WTC11 (cell line): ENCODE measurements at regions not wholly inside any gene's neighbourhood (a gene's known extent, or its start where the extent isn't known, plus 50 kb on each side); places are given as distances from the start of the nearest gene placed in this dataset.
A peak's percentile ranks its signal among the peaks of the same experiment; 100 is the strongest.

Source experiments
- ATAC-seq: fragments of 200-7000 bp; cut with Tn5 transposase; 2 replicates; pipeline ENCODE4 v1.10.0; 2021; ENCODE audit warnings: mild to moderate bottlenecking, moderate library complexity
- CTCF ChIA-PET: fragments of 300-600 bp; sonication (Branson Sonifier 250); formaldehyde crosslinking; loops from one replicate; lab custom pipeline; 2021; ENCODE audit warnings: antibody characterized with exemption; lab: Charles Lee
- POLR2A ChIA-PET: fragments of 350-600 bp; sonication (Branson Sonifier 250); formaldehyde crosslinking; loops from one replicate; lab custom pipeline; 2021; ENCODE audit warnings: antibody characterized with exemption; lab: Charles Lee
- DNase-seq: peaks from one replicate; pipeline ENCODE4 v3.0.0; 2021; ENCODE audit warnings: low spot score
- H3K27ac Mint-ChIP-seq: 2 replicates; pipeline ENCODE4 v1.8.0; 2021; ENCODE audit warnings: mixed read lengths
- H3K27me3 Mint-ChIP-seq: 2 replicates; pipeline ENCODE4 v1.8.0; 2021; ENCODE audit warnings: low read depth, mild to moderate bottlenecking, moderate library complexity, mixed read lengths
- H3K36me3 Mint-ChIP-seq: 2 replicates; pipeline ENCODE4 v1.8.0; 2021; ENCODE audit warnings: mixed read lengths
- H3K4me1 Mint-ChIP-seq: 2 replicates; pipeline ENCODE4 v1.8.0; 2022; ENCODE audit warnings: mixed read lengths
- H3K4me3 Mint-ChIP-seq: 2 replicates; pipeline ENCODE4 v1.8.0; 2021; ENCODE audit warnings: mild to moderate bottlenecking, moderate library complexity, mixed read lengths
- H3K9me3 Mint-ChIP-seq: 2 replicates; pipeline ENCODE4 v1.8.0; 2021; ENCODE audit warnings: mixed read lengths
- ATF1 ChIP-seq: sonication (generic); formaldehyde crosslinking; IDR thresholded peaks from 2 replicates; pipeline ENCODE4 v1.8.1; 2023; ENCODE audit warnings: mild to moderate bottlenecking, moderate library complexity, missing genetic modification reagents
- CREB1 ChIP-seq: sonication (generic); formaldehyde crosslinking; IDR thresholded peaks from 2 replicates; pipeline ENCODE4 v1.8.0; 2023; ENCODE audit warnings: mild to moderate bottlenecking, missing genetic modification reagents
- ELF4 ChIP-seq: sonication (generic); formaldehyde crosslinking; IDR thresholded peaks from 2 replicates; pipeline ENCODE4 v1.8.1; 2022; ENCODE audit warnings: low read depth, mild to moderate bottlenecking, moderate library complexity, missing genetic modification reagents
- FOXP4 ChIP-seq: sonication (generic); formaldehyde crosslinking; IDR thresholded peaks from 2 replicates; pipeline ENCODE4 v1.8.0; 2022; ENCODE audit warnings: mild to moderate bottlenecking, missing genetic modification reagents
- HMGA2 ChIP-seq: fragments of 250-450 bp; sonication (Bioruptor Pico); IDR thresholded peaks from 2 replicates; pipeline ENCODE4 v1.4.0; 2021; ENCODE audit warnings: mild to moderate bottlenecking, moderate library complexity
- MYBL2 ChIP-seq: sonication (generic); formaldehyde crosslinking; IDR thresholded peaks from 2 replicates; pipeline ENCODE4 v1.8.1; 2023; ENCODE audit warnings: mild to moderate bottlenecking, moderate library complexity, missing genetic modification reagents
- NR2C2 ChIP-seq: sonication (generic); formaldehyde crosslinking; IDR thresholded peaks from 2 replicates; pipeline ENCODE4 v1.8.0; 2022; ENCODE audit warnings: mild to moderate bottlenecking, missing genetic modification reagents
- RORB ChIP-seq: fragments of 250-450 bp; sonication (Bioruptor Pico); IDR thresholded peaks from 2 replicates; pipeline ENCODE4 v1.9.0; 2021; ENCODE audit warnings: mild to moderate bottlenecking
- TEAD4 ChIP-seq: sonication (generic); formaldehyde crosslinking; IDR thresholded peaks from 2 replicates; pipeline ENCODE4 v1.8.0; 2022; ENCODE audit warnings: mild to moderate bottlenecking, missing genetic modification reagents
- TP53 ChIP-seq: sonication (generic); formaldehyde crosslinking; IDR thresholded peaks from 2 replicates; pipeline ENCODE4 v1.8.1; 2023; ENCODE audit warnings: mild to moderate bottlenecking, missing genetic modification reagents
- ZNF138 ChIP-seq: sonication (generic); formaldehyde crosslinking; conservative IDR thresholded peaks from 2 replicates; pipeline ENCODE4 v1.8.1; 2022; ENCODE audit warnings: mild to moderate bottlenecking, moderate library complexity, missing genetic modification reagents
- ZNF317 ChIP-seq: sonication (generic); formaldehyde crosslinking; IDR thresholded peaks from 2 replicates; pipeline ENCODE4 v1.8.1; 2023; ENCODE audit warnings: low read depth, mild to moderate bottlenecking, moderate library complexity, missing genetic modification reagents, borderline replicate concordance
- TF ChIP-seq, protein P1 (sequence below): fragments of 250-450 bp; sonication (Bioruptor Pico); IDR thresholded peaks from 2 replicates; pipeline ENCODE4 v1.8.0; 2021; ENCODE audit warnings: mild to moderate bottlenecking
- TF ChIP-seq, protein P2 (sequence below): sonication (generic); formaldehyde crosslinking; conservative IDR thresholded peaks from 2 replicates; pipeline ENCODE4 v1.8.1; 2023; ENCODE audit warnings: mild to moderate bottlenecking, low read depth, missing genetic modification reagents, moderate library complexity
- TF ChIP-seq, protein P3 (sequence below): sonication (generic); formaldehyde crosslinking; IDR thresholded peaks from 2 replicates; pipeline ENCODE4 v1.8.1; 2022; ENCODE audit warnings: low read depth, mild to moderate bottlenecking, moderate library complexity, missing genetic modification reagents, borderline replicate concordance

GRCh38 chr4:17155486-17155885 is 257.0 kb upstream of the LDB2 start:
- H3K27ac Mint-ChIP-seq = no peak overlapping the region
- no peaks in the 10 kb centered on the region for H3K27me3 Mint-ChIP-seq
- peaks cover 7% of the 10 kb centered on the region for H3K36me3 Mint-ChIP-seq
- peaks cover 35% of the 10 kb centered on the region for H3K4me1 Mint-ChIP-seq
- TF ChIP-seq, protein P1, sequence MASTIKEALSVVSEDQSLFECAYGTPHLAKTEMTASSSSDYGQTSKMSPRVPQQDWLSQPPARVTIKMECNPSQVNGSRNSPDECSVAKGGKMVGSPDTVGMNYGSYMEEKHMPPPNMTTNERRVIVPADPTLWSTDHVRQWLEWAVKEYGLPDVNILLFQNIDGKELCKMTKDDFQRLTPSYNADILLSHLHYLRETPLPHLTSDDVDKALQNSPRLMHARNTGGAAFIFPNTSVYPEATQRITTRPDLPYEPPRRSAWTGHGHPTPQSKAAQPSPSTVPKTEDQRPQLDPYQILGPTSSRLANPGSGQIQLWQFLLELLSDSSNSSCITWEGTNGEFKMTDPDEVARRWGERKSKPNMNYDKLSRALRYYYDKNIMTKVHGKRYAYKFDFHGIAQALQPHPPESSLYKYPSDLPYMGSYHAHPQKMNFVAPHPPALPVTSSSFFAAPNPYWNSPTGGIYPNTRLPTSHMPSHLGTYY (CRISPR knock-in tag) = no peak
- no peak for TF ChIP-seq MYBL2 (CRISPR knock-in tag)
- no peak for TF ChIP-seq RORB (CRISPR knock-in tag)
- no peak for TF ChIP-seq TP53
- no peak for TF ChIP-seq ATF1 (CRISPR knock-in tag)
- TF ChIP-seq, all 79 proteins: peak for 0
- CTCF ChIA-PET = no interaction called here
- ATAC-seq = no peak
- POLR2A ChIA-PET = no interaction called here
- DNase-seq = no peak
- peaks cover 14% of the 10 kb centered on the region for H3K9me3 Mint-ChIP-seq
- no peak overlapping the region for H3K4me3 Mint-ChIP-seq

- H3K9me3 Mint-ChIP-seq = peaks cover 11% of the 10 kb centered on the region
- ATAC-seq (peak; percentile 74), DNase-seq (peak; percentile 28)
- no peak for TF ChIP-seq ZNF317 (CRISPR knock-in tag)
- TF ChIP-seq, protein P2, sequence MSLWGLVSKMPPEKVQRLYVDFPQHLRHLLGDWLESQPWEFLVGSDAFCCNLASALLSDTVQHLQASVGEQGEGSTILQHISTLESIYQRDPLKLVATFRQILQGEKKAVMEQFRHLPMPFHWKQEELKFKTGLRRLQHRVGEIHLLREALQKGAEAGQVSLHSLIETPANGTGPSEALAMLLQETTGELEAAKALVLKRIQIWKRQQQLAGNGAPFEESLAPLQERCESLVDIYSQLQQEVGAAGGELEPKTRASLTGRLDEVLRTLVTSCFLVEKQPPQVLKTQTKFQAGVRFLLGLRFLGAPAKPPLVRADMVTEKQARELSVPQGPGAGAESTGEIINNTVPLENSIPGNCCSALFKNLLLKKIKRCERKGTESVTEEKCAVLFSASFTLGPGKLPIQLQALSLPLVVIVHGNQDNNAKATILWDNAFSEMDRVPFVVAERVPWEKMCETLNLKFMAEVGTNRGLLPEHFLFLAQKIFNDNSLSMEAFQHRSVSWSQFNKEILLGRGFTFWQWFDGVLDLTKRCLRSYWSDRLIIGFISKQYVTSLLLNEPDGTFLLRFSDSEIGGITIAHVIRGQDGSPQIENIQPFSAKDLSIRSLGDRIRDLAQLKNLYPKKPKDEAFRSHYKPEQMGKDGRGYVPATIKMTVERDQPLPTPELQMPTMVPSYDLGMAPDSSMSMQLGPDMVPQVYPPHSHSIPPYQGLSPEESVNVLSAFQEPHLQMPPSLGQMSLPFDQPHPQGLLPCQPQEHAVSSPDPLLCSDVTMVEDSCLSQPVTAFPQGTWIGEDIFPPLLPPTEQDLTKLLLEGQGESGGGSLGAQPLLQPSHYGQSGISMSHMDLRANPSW = no peak
- TF ChIP-seq HMGA2 (CRISPR knock-in tag) = no peak
- TF ChIP-seq FOXP4 (CRISPR knock-in tag) = no peak
- H3K4me1 Mint-ChIP-seq = peaks cover 41% of the 10 kb centered on the region
- POLR2A ChIA-PET = no interaction called here
- peaks cover 7% of the 10 kb centered on the region for H3K36me3 Mint-ChIP-seq
- H3K27ac Mint-ChIP-seq = no peak overlapping the region
- H3K4me3 Mint-ChIP-seq = no peak overlapping the region
- H3K27me3 Mint-ChIP-seq = no peaks in the 10 kb centered on the region
- CTCF ChIA-PET = no interaction called here
These were observed 255.1 kb upstream of the LDB2 start for GRCh38 chr4:17153572-17153971.

GRCh38 chr4:17152941-17153540 is 254.6 kb upstream of the LDB2 start:
- H3K27ac Mint-ChIP-seq = no peak overlapping the region
- DNase-seq (no peak), ATAC-seq (no peak)
- peaks cover 7% of the 10 kb centered on the region for H3K36me3 Mint-ChIP-seq
- H3K4me1 Mint-ChIP-seq = peaks cover 41% of the 10 kb centered on the region
- H3K27me3 Mint-ChIP-seq = no peaks in the 10 kb centered on the region
- peaks cover 16% of the 10 kb centered on the region for H3K9me3 Mint-ChIP-seq
- TF ChIP-seq TEAD4 (no peak), ELF4 (CRISPR knock-in tag) (no peak), ZNF138 (CRISPR knock-in tag) (no peak), CREB1 (no peak), NR2C2 (CRISPR knock-in tag) (no peak)
- TF ChIP-seq, protein P3, sequence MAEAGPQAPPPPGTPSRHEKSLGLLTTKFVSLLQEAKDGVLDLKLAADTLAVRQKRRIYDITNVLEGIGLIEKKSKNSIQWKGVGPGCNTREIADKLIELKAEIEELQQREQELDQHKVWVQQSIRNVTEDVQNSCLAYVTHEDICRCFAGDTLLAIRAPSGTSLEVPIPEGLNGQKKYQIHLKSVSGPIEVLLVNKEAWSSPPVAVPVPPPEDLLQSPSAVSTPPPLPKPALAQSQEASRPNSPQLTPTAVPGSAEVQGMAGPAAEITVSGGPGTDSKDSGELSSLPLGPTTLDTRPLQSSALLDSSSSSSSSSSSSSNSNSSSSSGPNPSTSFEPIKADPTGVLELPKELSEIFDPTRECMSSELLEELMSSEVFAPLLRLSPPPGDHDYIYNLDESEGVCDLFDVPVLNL = no peak
- no peak overlapping the region for H3K4me3 Mint-ChIP-seq
- ChIA-PET CTCF (no interaction called here), POLR2A (no interaction called here)
